Inflammatory macrophage treated with lipopolysaccharide for 4 hours (primary cell): ENCODE measurements at regions not wholly inside any gene's neighbourhood (a gene's known extent, or its start where the extent isn't known, plus 50 kb on each side); places are given as distances from the start of the nearest gene placed in this dataset.

Experiments
- DNase-seq: peaks from one replicate; pipeline ENCODE4 v3.0.0-alpha.2; 2020

GRCh38 chrY:15162211-15162610 lies 637.9 kb downstream of the NLGN4Y start:
- no peak for DNase-seq

GRCh38 chrY:15179890-15180289 lies 655.6 kb downstream of the NLGN4Y start:
- DNase-seq, result no peak

DNA sequence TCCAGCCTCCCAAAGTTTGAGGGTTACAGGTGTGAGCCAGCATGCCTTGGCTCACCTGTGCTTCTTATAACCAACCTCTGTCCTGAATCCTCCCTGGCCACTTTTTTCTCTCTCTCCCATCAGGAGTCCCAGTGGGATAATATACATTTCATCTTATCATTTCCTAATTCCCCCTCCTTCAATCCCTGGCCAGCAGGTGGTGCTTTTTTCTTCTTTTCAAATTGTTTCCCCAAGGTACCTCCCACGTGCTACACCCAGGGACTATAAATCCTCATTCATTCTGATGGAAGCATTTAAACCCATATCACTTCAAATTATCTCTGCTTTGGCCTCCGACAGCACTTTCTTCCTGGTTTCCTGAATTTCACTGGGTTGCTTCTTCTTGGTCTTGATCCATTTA lies 704.7 kb downstream of the NLGN4Y start:
- no peak for DNase-seq

DNA sequence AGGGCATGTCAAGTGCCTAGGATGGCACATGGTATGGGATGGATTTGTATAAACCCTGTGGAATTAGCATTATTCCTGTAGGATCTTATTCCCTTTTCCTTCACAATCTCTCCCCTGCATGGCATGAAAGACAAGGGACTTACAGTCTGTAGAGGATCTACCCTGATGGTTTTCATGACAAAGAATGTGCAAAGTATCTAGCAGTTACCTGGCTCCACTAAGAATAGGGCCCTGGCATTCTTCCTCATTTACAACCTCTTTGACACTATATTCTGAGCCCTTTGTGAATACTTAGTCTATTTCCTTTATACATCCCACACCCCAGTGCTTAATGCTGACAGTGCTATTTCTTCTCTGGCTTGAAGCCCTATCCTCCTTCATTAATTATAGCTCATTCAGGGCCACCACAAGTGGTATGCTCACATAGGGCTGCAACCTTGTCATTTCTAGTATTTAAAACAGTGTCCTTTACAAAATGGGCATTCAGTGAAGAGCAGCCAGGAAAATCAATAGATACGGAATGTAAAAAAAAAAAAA lies 715.3 kb downstream of the NLGN4Y start:
- DNase-seq, result no peak

DNA sequence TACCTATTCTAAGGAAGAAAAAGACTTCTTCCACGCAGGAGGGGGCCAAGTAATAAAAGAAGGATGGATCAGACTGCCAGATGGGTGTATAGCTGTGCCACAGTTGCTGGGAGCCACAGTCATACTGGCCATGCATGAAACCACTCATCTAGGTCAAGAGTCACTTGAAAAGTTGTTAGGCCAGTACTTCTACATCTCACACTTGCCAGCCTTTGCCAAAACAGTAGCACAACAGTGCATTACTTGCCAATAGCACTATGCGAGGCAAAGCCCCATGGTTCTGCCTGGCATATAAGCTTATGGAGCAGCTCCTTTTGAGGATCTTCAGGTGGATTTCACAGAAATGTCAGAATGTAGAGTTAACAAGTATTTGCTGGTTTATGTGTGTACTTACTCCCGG lies 735.0 kb downstream of the NLGN4Y start:
- no peak for DNase-seq

DNA sequence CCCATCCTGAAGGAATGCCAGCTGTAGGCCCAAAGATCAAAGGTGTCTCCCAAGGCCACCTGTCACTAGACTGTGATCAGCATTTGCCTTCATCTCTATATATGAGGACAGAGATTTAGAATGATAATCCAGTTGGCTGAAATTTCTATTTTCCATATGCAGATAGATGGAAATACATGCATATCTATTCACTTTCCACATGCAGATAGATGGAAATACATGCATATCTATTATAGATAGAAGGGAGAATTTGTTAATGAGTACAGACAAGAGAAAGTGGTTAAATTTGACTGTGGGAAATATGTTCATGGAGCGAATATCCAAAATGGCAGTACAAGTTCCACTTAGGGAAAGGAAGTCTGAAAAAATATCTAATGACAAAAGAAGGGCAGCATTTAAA lies 762.2 kb downstream of the NLGN4Y start:
- no peak for DNase-seq

- no peak for DNase-seq
Measured at GRCh38 chrY:15289821-15290220, 765.5 kb downstream of the NLGN4Y start.

- DNase-seq, result no peak
Measured at GRCh38 chrY:15292881-15293280, 768.6 kb downstream of the NLGN4Y start.

GRCh38 chrY:15301879-15302278 lies 777.5 kb downstream of the NLGN4Y start:
- DNase-seq, result no peak

GRCh38 chrY:15312166-15312565 lies 787.8 kb downstream of the NLGN4Y start:
- DNase-seq, result no peak

DNA sequence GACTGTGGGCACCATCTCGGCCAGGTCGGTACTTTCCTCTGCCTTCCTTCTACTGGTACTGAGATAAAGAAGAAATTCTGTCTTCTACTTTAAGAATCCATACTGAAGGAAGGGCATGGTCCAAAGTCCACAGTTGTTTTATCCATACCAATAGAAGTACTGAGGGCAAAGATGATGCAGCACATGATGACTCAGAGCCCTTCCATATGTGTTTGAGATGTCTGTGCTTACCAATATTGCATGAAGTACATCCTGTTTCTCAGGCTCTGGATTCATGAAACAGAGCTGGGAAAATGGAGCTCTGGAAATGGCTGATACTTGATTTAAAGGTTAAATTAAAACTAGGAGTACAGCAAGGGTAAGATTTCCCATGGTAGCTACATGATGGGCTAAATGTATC lies 799.9 kb downstream of the NLGN4Y start:
- no peak for DNase-seq

DNA sequence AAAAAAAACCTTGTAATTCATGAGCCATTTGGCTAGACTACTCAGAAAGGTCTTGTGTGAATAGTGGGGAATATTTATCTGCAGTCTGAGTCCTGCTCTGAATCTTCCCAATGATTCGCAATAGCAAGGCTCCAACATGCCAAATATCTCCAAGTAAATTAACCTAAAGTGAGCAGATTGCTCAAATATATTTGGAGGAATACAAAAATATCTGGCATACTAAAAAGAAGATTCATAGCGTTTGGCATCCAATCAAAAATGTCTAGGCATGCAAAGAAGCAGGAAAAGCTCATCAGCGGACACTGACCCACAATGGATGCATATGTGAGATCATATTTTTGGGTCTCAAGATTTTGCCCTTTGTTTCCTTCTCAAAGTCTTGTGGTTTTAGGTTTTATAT lies 800.9 kb downstream of the NLGN4Y start:
- no peak for DNase-seq

DNA sequence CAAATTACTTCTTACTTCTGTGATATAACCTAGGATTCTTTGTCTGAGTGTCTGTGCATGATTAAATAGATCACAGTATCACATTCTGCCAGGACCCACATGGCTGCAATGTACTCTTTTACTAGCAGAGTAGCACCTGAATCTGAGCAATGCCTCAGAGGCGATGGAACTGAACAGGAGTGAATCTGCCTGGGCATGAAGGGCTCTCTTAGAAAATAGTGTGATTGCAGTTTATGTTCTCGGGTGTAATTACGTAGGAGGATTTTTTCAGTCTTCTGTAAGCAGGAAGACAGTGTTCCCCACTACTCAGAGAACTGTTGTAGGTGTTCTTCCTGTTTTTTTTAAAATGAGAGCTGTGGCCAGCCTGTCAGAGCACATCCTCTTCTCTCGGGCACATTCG lies 802.3 kb downstream of the NLGN4Y start:
- no peak for DNase-seq

DNA sequence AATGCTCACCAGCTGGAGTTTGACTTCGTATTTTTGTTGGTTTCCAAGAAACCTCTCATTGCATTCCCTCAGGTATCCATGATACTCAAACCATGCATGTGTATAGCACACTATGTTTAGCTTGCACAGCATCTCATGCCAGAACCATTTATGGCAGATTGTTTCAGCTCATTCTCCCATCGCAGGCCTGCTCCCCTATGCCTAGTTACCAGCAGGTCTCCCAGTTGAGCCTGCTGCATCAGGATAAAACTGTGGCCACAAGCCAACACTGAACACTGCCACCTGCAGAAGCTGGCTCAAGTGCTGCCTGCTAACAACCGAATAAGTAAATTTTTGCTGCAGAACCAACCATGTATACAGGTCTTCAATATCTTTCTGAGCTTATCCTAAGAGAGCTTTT lies 804.5 kb downstream of the NLGN4Y start:
- no peak for DNase-seq

- DNase-seq, result no peak
Measured at GRCh38 chrY:15343522-15343921, 819.2 kb downstream of the NLGN4Y start.

- no peak for DNase-seq
Measured at GRCh38 chrY:15345471-15346155, 821.3 kb downstream of the NLGN4Y start.

DNA sequence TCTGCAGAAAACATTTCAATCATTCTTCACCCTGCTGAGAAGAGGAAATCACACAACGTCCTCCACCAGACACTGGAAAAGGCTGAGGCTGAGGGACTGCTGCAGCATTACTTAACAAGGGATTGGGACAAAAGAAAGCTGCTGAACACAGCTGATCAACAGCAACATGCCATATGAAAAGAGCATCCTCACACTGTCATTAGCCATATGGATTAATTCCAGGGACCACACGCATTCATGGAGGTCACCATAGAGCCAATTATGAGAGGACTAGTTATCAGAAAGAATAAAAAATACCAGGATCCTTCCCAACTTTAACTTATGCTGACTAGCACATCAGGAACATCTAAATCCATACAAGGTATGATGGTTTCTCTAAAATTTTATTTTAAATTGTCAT lies 825.0 kb downstream of the NLGN4Y start:
- no peak for DNase-seq

- DNase-seq, result no peak
Measured at GRCh38 chrY:15355321-15355720, 831.0 kb downstream of the NLGN4Y start.

GRCh38 chrY:15360471-15360870 lies 836.1 kb downstream of the NLGN4Y start:
- no peak for DNase-seq

DNA sequence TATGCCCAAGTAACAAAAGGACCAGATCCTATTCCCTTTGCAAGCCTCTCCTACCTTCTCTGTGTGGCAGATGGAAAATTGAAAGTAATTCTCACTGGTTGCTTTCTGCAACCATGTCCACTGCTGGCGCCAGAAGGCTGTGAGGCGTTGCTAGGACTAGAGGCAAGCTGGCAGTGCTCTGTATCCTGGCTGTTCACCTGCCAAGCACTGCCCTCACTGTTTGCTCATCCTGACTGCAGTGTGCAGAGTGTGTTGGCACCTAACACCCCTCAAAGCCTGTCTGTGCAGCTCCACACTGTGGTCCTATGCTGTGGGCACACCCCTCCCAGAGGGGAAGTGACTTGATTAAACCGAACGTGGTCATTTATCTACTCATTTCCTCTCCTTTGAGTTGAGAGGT lies 840.7 kb downstream of the NLGN4Y start:
- no peak for DNase-seq

GRCh38 chrY:15368786-15369185 lies 844.5 kb downstream of the NLGN4Y start:
- DNase-seq, result no peak

DNA sequence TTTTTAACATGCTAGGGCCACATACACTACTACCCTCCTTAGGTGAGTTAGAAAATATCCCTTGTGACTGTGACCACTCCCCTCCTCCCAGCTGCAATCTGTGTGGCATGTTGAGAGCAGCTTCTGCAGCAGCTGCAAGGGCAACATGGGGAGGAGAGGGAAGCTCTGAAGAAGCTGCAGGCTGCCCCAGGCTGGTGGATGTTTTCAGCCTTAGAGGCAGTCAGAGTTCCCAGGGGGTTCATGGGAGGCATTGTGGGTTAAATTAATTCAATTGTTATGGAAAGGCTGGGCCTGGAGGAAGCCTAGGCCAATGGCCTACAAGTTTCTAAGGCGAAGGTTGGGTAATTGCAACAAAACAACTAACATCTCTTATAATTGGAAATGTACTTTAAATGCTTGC lies 860.8 kb downstream of the NLGN4Y start:
- no peak for DNase-seq

- no peak for DNase-seq
Measured at GRCh38 chrY:15397556-15398280, 873.4 kb downstream of the NLGN4Y start.

GRCh38 chrY:15402451-15402850 lies 878.1 kb downstream of the NLGN4Y start:
- no peak for DNase-seq

DNA sequence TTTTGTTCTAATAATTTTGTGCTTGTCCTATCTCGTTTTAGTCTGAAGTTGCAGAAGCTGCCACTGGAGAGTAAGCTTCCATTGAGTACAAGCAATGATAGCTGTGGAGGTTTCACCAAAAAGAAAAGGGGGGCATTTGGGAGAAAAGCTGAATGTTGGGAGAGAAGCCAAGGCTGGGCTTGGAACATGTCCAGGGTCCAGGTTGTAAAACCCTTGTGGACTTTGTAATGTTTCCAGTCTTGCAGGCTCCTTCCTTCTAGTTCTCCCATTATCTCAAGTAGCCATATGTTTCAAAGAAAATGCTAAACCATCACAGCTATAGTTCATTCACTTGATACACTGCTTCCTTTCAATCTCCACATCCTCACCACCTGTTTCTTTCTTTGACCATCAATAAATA lies 880.2 kb downstream of the NLGN4Y start:
- DNase-seq, result no peak
